ENCODE measurements at regions not wholly inside any gene's neighbourhood (a gene's known extent, or its start where the extent isn't known, plus 50 kb on each side); places are given as distances from the start of the nearest gene placed in this dataset.

GRCh38 chr2:191512216-191512835 lies 165.6 kb upstream of the NABP1 start:
- Histone ChIP-seq H3K4me3 (no peak overlapping the region), H3K27ac (no peak overlapping the region)

GRCh38 chr2:191512874-191513273 lies 165.1 kb upstream of the NABP1 start:
- Histone ChIP-seq H3K27ac (no peak overlapping the region), H3K4me3 (no peak overlapping the region)

GRCh38 chr2:191514613-191515012 lies 163.3 kb upstream of the NABP1 start:
- Histone ChIP-seq H3K27ac (no peak overlapping the region), H3K4me3 (no peak overlapping the region)

DNA sequence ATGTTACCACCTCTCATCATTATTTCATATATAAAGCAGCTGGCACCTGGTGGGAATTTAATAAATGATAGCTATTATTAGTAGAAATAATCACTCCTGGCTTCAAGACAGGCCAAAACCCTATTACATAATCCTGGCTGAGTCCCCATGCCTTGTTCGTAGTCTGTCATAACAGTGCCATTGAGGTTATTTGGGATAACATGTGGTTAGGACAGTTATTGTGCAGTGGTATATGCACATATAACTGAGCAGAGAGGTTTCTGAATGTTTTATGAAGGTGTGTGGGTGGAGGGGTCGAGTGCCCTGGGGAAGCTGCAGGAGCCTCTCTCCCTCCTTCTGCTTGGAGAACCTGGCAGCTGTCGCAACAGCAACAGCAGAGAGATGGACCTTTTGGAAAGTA lies 162.4 kb upstream of the NABP1 start:
- H3K27ac ChIP-seq: no peak overlapping the region
- H3K4me3 ChIP-seq: no peak overlapping the region

DNA sequence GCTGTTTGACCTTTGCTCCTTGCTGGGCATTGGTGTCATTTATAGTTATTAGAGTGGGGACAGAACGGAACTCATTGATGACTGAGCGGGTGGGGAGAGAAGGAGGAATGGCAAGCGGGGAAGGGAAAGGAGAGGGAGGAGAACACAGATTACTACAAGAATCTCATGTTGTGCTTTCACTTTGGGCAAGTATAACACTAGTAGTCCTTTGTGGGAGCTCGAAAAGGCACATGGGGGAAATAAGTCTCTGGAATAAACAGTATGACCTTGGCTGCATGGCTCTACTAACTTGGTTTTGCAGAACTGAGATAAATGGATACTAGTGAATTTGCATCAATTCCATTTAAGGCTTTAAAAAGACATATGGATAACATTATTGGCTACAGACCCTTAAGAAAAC lies 161.7 kb upstream of the NABP1 start:
- Histone ChIP-seq H3K4me3 (no peak overlapping the region), H3K27ac (peak overlapping the region in 1 of 21 experiments; percentile 11)

DNA sequence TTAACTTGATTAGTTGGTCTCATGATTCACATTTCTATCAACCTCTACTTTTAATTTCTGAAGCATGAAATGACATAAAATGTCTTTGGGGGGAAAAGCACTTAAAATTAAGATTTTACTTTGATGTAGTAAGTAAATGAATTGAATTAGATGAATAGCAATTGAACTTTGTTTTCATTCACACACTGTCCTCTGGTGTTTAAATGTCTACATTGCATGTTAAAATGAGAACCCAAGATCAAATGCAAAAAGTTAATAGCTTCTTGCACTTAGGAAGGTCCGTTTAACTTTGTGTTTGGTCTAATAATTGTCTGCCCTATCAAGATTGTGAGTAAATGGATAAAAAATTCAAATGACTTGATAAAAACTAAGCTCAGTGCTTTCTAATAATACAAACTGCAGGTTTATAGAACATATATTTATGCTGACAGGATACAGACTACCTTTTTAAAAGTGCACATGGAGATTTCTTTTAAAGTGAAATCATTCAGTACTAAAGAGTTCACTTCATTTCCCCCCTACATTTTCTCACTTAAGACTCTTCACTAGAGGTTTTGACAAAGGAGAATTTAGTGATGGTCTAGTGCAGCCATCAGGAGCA lies 156.2 kb upstream of the NABP1 start:
- H3K27ac ChIP-seq: no peak overlapping the region
- no peak overlapping the region for H3K4me3 ChIP-seq

- no peak overlapping the region for H3K27ac ChIP-seq
- no peak overlapping the region for H3K4me3 ChIP-seq
These were observed 155.3 kb upstream of the NABP1 start for GRCh38 chr2:191522478-191523120.

DNA sequence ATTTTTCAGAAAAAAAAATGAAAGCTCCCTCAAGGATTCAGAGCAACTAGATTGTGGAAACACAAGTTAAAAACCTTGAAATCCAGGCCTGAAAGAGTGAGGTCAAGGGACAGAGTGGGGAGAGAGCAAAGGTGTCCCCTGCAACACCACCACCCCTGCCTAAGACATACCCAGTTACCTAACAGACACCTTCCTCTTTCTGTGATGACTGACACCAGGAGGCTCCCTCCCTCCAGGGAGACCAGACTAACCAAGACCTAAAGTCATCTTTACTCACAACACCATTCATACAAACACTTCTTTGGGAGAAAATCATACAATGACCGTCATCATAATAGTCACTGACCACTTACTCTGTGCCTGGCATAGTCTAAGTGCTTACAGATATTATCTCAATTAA lies 151.8 kb upstream of the NABP1 start:
- Histone ChIP-seq H3K27ac (no peak overlapping the region), H3K4me3 (no peak overlapping the region)

DNA sequence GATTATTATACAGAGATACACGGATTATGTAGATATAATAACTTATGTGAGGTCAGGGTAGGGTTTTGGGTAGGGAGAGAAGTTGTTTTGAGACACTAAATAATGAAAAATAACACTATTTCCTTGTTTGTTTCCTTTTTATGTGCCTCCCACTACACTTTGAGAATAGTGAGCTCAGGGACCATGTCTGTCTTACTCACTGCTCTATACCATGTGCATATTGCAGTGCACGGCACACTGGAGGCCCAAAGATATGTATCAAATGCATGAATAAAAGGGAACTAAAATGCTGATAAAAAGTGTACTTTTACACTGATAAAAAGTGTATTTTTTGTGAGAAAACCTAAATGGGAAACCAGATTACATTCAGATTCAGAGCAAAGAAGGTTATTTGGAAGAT lies 151.4 kb upstream of the NABP1 start:
- H3K4me3 ChIP-seq: no peak overlapping the region

DNA sequence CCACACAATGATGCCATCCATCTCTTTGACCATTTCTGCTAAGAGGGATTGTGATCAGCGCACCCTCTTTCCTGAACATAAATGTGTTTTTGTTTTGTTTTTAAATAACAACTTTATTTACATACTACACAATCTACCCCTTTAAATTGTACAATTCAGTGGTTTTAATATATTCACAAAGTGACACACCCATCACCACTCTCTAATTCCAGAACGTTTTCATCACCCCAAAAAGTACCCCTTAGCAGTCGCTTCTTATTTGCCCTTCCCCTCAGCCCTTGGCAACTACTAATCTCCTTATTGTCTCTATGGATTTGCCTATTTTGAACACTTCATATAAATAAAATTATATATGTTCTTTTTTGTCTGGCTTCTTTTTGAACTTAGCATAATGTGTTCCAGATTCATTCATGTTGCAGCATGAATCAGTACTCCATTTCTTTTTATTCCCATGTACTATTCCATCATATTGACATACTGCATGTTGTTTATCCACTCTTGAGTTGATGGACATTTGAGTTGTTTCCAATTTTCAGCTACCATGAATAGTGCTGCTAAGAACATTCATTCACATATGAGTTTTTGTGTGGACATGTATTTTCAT lies 150.9 kb upstream of the NABP1 start:
- H3K27ac ChIP-seq: no peak overlapping the region
- no peak overlapping the region for H3K4me3 ChIP-seq

More for the DNA sequence above, 151.4 kb upstream of the NABP1 start:
- no peak overlapping the region for H3K27ac ChIP-seq

DNA sequence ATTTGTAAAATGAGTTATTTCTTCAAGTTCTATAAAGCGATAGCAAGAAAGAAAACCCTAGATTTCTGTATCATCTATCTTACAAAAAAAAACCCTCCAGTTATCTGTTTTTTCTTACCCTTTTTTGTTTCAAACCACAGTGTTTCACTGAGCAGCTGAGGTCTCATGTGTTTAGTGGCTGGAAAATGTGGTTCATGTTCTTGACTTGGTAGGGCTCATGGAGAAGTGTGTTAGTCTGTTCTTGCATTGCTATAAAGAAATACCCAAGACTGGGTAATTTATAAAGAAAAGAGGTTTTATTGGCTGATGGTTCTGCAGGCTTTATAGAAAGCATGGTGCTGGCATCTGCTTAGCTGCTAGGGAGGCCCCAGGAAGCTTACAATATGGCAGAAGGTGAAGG lies 147.3 kb upstream of the NABP1 start:
- Histone ChIP-seq H3K27ac (no peak overlapping the region), H3K4me3 (no peak overlapping the region)

GRCh38 chr2:191533693-191534180 lies 144.2 kb upstream of the NABP1 start:
- H3K4me3 ChIP-seq: no peak overlapping the region
- no peak overlapping the region for H3K27ac ChIP-seq

DNA sequence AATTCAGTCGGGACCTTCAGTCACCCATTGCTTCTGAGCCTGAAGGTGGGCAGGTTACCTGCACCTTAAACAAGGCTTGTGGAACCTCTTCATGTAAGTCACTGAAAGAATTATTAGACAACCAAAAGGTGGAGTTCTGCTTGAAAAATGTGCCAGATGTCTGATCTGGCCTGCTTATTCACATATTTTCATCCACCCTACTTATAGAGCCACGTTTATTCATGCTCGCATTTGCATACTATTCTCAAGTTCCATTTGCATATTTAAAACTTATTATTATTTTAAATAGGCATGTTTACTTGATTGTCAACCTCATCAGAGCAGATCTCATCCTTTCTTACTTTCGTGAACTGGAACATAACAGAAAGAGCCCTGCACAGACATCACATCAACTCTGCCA lies 140.0 kb upstream of the NABP1 start:
- Histone ChIP-seq H3K4me3 (no peak overlapping the region), H3K27ac (no peak overlapping the region)

GRCh38 chr2:191538334-191538903 lies 139.5 kb upstream of the NABP1 start:
- Histone ChIP-seq H3K4me3 (no peak overlapping the region), H3K27ac (no peak overlapping the region)

GRCh38 chr2:191539068-191539467 lies 138.9 kb upstream of the NABP1 start:
- Histone ChIP-seq H3K27ac (no peak overlapping the region), H3K4me3 (no peak overlapping the region)

- Histone ChIP-seq H3K27ac (no peak overlapping the region), H3K4me3 (no peak overlapping the region)
These were observed 137.3 kb upstream of the NABP1 start for GRCh38 chr2:191540681-191541080.

DNA sequence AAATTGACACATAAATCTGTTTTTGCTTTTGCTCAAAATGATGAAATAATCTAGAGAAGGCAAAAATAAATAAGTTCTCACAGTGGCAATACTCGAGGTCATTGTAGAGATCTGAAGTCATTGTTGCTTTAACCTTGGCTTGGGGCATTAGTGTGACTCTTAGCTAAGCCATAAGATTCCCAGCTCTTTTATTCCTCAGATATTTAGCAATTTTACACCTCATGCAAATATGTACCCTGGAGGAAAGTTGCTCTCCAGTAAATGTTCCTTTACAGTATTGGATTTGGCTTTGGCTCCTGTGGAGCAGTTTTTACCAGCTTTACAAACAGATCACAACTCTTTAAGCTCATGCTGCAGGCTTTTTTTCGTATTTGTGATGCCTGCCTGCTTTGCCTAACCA lies 134.2 kb upstream of the NABP1 start:
- Histone ChIP-seq H3K27ac (no peak overlapping the region), H3K4me3 (no peak overlapping the region)

GRCh38 chr2:191544461-191545062 lies 133.4 kb upstream of the NABP1 start:
- H3K27ac ChIP-seq: no peak overlapping the region
- H3K4me3 ChIP-seq: no peak overlapping the region

GRCh38 chr2:191545361-191545760 lies 132.6 kb upstream of the NABP1 start:
- no peak overlapping the region for H3K4me3 ChIP-seq
- H3K27ac ChIP-seq: no peak overlapping the region

GRCh38 chr2:191552066-191552465 lies 125.9 kb upstream of the NABP1 start:
- Histone ChIP-seq H3K27ac (no peak overlapping the region), H3K4me3 (no peak overlapping the region)
